Hepatocyte (in vitro differentiated cells): ENCODE measurements at regions not wholly inside any gene's neighbourhood (a gene's known extent, or its start where the extent isn't known, plus 50 kb on each side); places are given as distances from the start of the nearest gene placed in this dataset.

Source experiments
- DNase-seq: peaks from one replicate; pipeline ENCODE4 v3.0.0-alpha.2; 2016; ENCODE audit warnings: low spot score
- H2AFZ ChIP-seq: fragments of 200-600 bp; sonication (generic); 2 replicates; pipeline ENCODE4 v1.6.0; 2016; ENCODE audit warnings: antibody characterized with exemption, mild to moderate bottlenecking
- H3K27ac ChIP-seq: fragments of 200-600 bp; sonication (generic); 2 replicates; pipeline ENCODE4 v1.5.1; 2016; ENCODE audit warnings: mild to moderate bottlenecking
- H3K27me3 ChIP-seq: fragments of 200-600 bp; sonication (generic); 2 replicates; pipeline ENCODE4 v1.6.1; 2016
- H3K36me3 ChIP-seq: fragments of 200-600 bp; sonication (generic); replicated peaks from 2 replicates; pipeline ENCODE4 v1.5.1; 2016; ENCODE audit warnings: low read depth; ENCODE audit not compliant: insufficient read depth
- H3K4me1 ChIP-seq: fragments of 200-600 bp; sonication (generic); 2 replicates; pipeline ENCODE4 v1.5.1; 2016; ENCODE audit warnings: mild to moderate bottlenecking, moderate library complexity; ENCODE audit not compliant: insufficient read depth
- H3K4me2 ChIP-seq: fragments of 200-600 bp; sonication (generic); 2 replicates; pipeline ENCODE4 v1.6.0; 2016
- H3K4me3 ChIP-seq: fragments of 200-600 bp; sonication (generic); 2 replicates; pipeline ENCODE4 v1.5.1; 2016; ENCODE audit warnings: mild to moderate bottlenecking
- H3K79me2 ChIP-seq: fragments of 200-600 bp; sonication (generic); 2 replicates; pipeline ENCODE4 v1.6.0; 2017; ENCODE audit warnings: mild to moderate bottlenecking
- H3K9me2 ChIP-seq: fragments of 200-600 bp; sonication (generic); replicated peaks from 2 replicates; pipeline ENCODE4 v1.6.0; 2017; ENCODE audit warnings: mild to moderate bottlenecking; ENCODE audit not compliant: insufficient read depth
- H3K9me3 ChIP-seq: fragments of 200-600 bp; sonication (generic); 2 replicates; pipeline ENCODE4 v1.5.1; 2016; ENCODE audit warnings: low read depth, mild to moderate bottlenecking
- H4K20me1 ChIP-seq: fragments of 200-600 bp; sonication (generic); 2 replicates; pipeline ENCODE4 v1.6.0; 2016; ENCODE audit warnings: mild to moderate bottlenecking; ENCODE audit not compliant: insufficient read depth, poor library complexity, severe bottlenecking
- CTCF ChIP-seq: fragments of 200-600 bp; sonication (generic); IDR thresholded peaks from 2 replicates; pipeline ENCODE4 v1.5.1; 2016; ENCODE audit warnings: antibody characterized with exemption, mild to moderate bottlenecking; ENCODE audit not compliant: poor library complexity
- EZH2 ChIP-seq: fragments of 200-600 bp; sonication (generic); IDR thresholded peaks from 2 replicates; pipeline ENCODE4 v1.6.1; 2016; ENCODE audit warnings: antibody characterized with exemption, mild to moderate bottlenecking, borderline replicate concordance
- EZH2phosphoT487 ChIP-seq: fragments of 200-600 bp; sonication (generic); IDR thresholded peaks from one replicate; pipeline ENCODE4 v1.6.1; 2018; ENCODE audit warnings: antibody characterized with exemption, mild to moderate bottlenecking, low read depth, moderate library complexity; ENCODE audit not compliant: unreplicated experiment, severe bottlenecking
- WGBS: methylation state at CpG from one replicate; pipeline ENCODE4 v1.1.6; 2016; ENCODE audit warnings: low lambda C conversion rate; ENCODE audit errors: missing lambda C conversion rate; 5-methylcytosine and 5-hydroxymethylcytosine counted together

- TF ChIP-seq EZH2 (no peak), CTCF (no peak), EZH2phosphoT487 (no peak)
- H3K4me1 ChIP-seq, result no peaks in the 10 kb centered on the region
- H3K36me3 ChIP-seq, result no peaks in the 10 kb centered on the region
- no peak for DNase-seq
- H3K9me3 ChIP-seq, result no peaks in the 10 kb centered on the region
- H3K27ac ChIP-seq, result no peak overlapping the region
- no peaks in the 10 kb centered on the region for H3K9me2 ChIP-seq
- H3K27me3 ChIP-seq, result no peaks in the 10 kb centered on the region
- no peaks in the 10 kb centered on the region for H3K79me2 ChIP-seq
- 87% methylated on average over 12 of the region's 12 CpGs for WGBS
- H4K20me1 ChIP-seq, result no peaks in the 10 kb centered on the region
- no peak overlapping the region for H3K4me2 ChIP-seq
- H2AFZ ChIP-seq, result no peak overlapping the region
- H3K4me3 ChIP-seq, result no peak overlapping the region
Measured at GRCh38 chr11:28606930-28607329, 498.7 kb downstream of the METTL15 start.

- Histone ChIP-seq H3K9me2 (no peaks in the 10 kb centered on the region), H3K27ac (no peak overlapping the region), H3K4me3 (no peak overlapping the region), H4K20me1 (no peaks in the 10 kb centered on the region), H3K4me1 (no peaks in the 10 kb centered on the region), H2AFZ (no peak overlapping the region), H3K36me3 (no peaks in the 10 kb centered on the region), H3K9me3 (no peaks in the 10 kb centered on the region), H3K27me3 (no peaks in the 10 kb centered on the region), H3K4me2 (no peak overlapping the region), H3K79me2 (no peaks in the 10 kb centered on the region)
- WGBS, result 84% methylated on average over 2 of the region's 2 CpGs
- no peak for DNase-seq
- TF ChIP-seq EZH2 (no peak), EZH2phosphoT487 (no peak)
Measured at GRCh38 chr11:28599656-28600055, 491.5 kb downstream of the METTL15 start.

GRCh38 chr11:28598531-28598930 lies 490.3 kb downstream of the METTL15 start:
- Histone ChIP-seq H3K9me2 (no peaks in the 10 kb centered on the region), H3K4me2 (no peak overlapping the region), H2AFZ (no peak overlapping the region), H3K36me3 (no peaks in the 10 kb centered on the region), H3K79me2 (no peaks in the 10 kb centered on the region), H3K4me3 (no peak overlapping the region), H3K27me3 (no peaks in the 10 kb centered on the region), H3K4me1 (no peaks in the 10 kb centered on the region), H3K9me3 (no peaks in the 10 kb centered on the region), H4K20me1 (no peaks in the 10 kb centered on the region), H3K27ac (no peak overlapping the region)
- DNase-seq, result no peak
- TF ChIP-seq CTCF (no peak), EZH2phosphoT487 (no peak), EZH2 (no peak)
- 66% methylated on average over 3 of the region's 3 CpGs for WGBS

GRCh38 chr11:28596816-28597215 lies 488.6 kb downstream of the METTL15 start:
- no peaks in the 10 kb centered on the region for H3K79me2 ChIP-seq
- no peaks in the 10 kb centered on the region for H4K20me1 ChIP-seq
- no peaks in the 10 kb centered on the region for H3K9me3 ChIP-seq
- no peaks in the 10 kb centered on the region for H3K27me3 ChIP-seq
- no peak overlapping the region for H2AFZ ChIP-seq
- 89% methylated on average over 2 of the region's 2 CpGs for WGBS
- no peaks in the 10 kb centered on the region for H3K36me3 ChIP-seq
- no peak overlapping the region for H3K4me2 ChIP-seq
- no peaks in the 10 kb centered on the region for H3K4me1 ChIP-seq
- H3K4me3 ChIP-seq, result no peak overlapping the region
- no peak for DNase-seq
- TF ChIP-seq EZH2, result no peak
- TF ChIP-seq CTCF, result no peak
- no peak for TF ChIP-seq EZH2phosphoT487
- H3K27ac ChIP-seq, result no peak overlapping the region
- no peaks in the 10 kb centered on the region for H3K9me2 ChIP-seq
